RPMI8226 (cell line): ENCODE measurements at regions not wholly inside any gene's neighbourhood (a gene's known extent, or its start where the extent isn't known, plus 50 kb on each side); places are given as distances from the start of the nearest gene placed in this dataset.
"Not testable (repeated sequence)": the region's sequence is repeated elsewhere in the genome, so short reads cannot be mapped to it uniquely, and the experiment has no call there.

Source experiments
- DNase-seq: peaks from one replicate; pipeline ENCODE4 v3.0.0-alpha.2; 2015

GRCh38 chr1:218494449-218494852 is 149.3 kb downstream of the TGFB2 start:
- DNase-seq, result no peak

- DNase-seq, result no peak
Measured at GRCh38 chr1:218495931-218496330, 150.8 kb downstream of the TGFB2 start.

- DNase-seq, result no peak
Measured at GRCh38 chr1:218496561-218496960, 151.4 kb downstream of the TGFB2 start.

- no peak for DNase-seq
Measured at GRCh38 chr1:218498056-218498938, 153.2 kb downstream of the TGFB2 start.

- DNase-seq, result no peak
Measured at GRCh38 chr1:218499011-218499691, 154.0 kb downstream of the TGFB2 start.

GRCh38 chr1:218499911-218500310 is 154.8 kb downstream of the TGFB2 start:
- DNase-seq, result no peak

- no peak for DNase-seq
Measured at GRCh38 chr1:218501161-218501560, 156.0 kb downstream of the TGFB2 start.

- DNase-seq, result no peak
Measured at GRCh38 chr1:218502383-218502782, 157.2 kb downstream of the TGFB2 start.

GRCh38 chr1:218503102-218503501 is 158.0 kb downstream of the TGFB2 start:
- DNase-seq, result no peak

GRCh38 chr1:218507355-218508002 is 162.3 kb downstream of the TGFB2 start:
- no peak for DNase-seq

- DNase-seq, result no peak
Measured at GRCh38 chr1:218510153-218510772, 165.1 kb downstream of the TGFB2 start.

GRCh38 chr1:218513328-218513727 is 168.2 kb downstream of the TGFB2 start:
- no peak for DNase-seq

GRCh38 chr1:218514689-218515088 is 169.6 kb downstream of the TGFB2 start:
- DNase-seq, result no peak

GRCh38 chr1:218516526-218516925 is 171.4 kb downstream of the TGFB2 start:
- DNase-seq, result no peak

GRCh38 chr1:218517459-218517858 is 172.3 kb downstream of the TGFB2 start:
- DNase-seq, result no peak

GRCh38 chr1:218518216-218518740 is 173.1 kb downstream of the TGFB2 start:
- no peak for DNase-seq

GRCh38 chr1:218520646-218521045 is 175.5 kb downstream of the TGFB2 start:
- DNase-seq, result not testable (repeated sequence)

- DNase-seq, result peak; percentile 70
Measured at GRCh38 chr1:218521414-218522169, 176.5 kb downstream of the TGFB2 start.

- DNase-seq, result no peak
Measured at GRCh38 chr1:218524526-218524925, 179.4 kb downstream of the TGFB2 start.

- DNase-seq, result no peak
Measured at GRCh38 chr1:218525031-218525430, 179.9 kb downstream of the TGFB2 start.

- DNase-seq, result no peak
Measured at GRCh38 chr1:218525451-218526197, 180.5 kb downstream of the TGFB2 start.
